ENCODE measurements at regions not wholly inside any gene's neighbourhood (a gene's known extent, or its start where the extent isn't known, plus 50 kb on each side); places are given as distances from the start of the nearest gene placed in this dataset.
"Not testable (repeated sequence)": the region's sequence is repeated elsewhere in the genome, so short reads cannot be mapped to it uniquely, and the experiment has no call there.

DNA sequence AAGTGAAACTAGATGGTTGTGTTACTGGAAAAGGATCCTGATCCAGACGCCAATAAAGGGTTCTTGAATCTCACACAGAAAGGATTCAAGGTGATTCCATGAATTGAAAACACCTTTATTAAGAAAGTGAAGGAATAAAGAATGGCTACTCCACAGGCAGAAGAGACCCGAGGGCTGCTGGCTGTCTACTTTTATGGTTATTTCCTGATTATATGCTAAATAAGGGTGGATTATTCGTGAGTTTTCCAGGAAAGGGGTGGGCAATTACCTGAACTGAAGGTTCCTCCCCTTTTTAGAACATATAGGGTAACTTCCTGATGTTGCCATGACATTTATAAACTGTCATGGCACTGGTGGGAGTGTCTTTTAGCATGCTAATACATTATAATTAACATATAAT lies 50.9 kb upstream of the WARS2 start:
- in situ Hi-C loops (cut with HindIII; ENCODE audit: low pct_ligation_motif_present, low pct_unique_long_range_greater_than_20kb, low sequenced_read_pairs), result no loop called here
- DNase-seq, result no peak

DNA sequence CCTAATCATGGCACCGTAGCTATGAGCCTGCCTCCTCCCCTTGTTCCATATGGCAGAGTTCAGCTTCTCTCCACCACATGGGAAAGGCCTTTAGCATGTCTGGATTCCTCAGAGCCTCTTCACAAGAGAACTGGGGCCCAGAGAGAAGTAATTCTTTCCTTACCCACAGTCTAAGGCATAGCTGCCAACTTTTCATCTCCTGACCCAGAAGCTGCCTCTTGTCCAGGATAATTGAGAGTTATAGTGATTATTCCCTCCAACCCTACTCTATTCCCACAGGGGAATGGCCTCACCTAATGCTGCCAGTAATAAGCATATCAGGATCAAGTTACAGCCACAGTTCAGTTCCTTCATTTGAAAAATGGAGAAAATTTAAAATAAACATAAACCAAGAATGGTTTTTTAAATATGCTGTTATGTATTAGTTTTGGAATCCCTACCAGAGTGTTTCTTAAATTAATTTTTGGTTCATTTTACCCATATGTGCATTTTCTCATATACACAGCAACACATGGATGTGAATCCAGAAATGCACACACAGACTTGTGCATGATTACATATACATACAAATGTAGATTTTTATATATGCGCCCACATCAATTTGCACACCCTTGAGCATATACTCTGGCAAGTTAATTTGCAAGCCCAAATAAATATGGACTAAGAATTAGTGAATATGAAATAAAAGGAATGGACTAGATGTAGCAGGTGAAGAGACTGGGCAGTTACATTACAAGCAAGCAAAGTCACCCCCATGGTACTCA lies 63.9 kb upstream of the WARS2 start:
- DNase-seq, result no peak
- in situ Hi-C loops (cut with HindIII; ENCODE audit: low pct_ligation_motif_present, low pct_unique_long_range_greater_than_20kb, low sequenced_read_pairs), result no loop called here

- in situ Hi-C loops (cut with HindIII; ENCODE audit: low pct_ligation_motif_present, low pct_unique_long_range_greater_than_20kb, low sequenced_read_pairs), result no loop called here
- DNase-seq, result no peak
Observed at GRCh38 chr1:119204961-119205357, 64.5 kb upstream of the WARS2 start.

- in situ Hi-C loops (cut with HindIII; ENCODE audit: low pct_ligation_motif_present, low pct_unique_long_range_greater_than_20kb, low sequenced_read_pairs), result no loop called here
Observed at GRCh38 chr1:119209061-119209460, 68.6 kb upstream of the WARS2 start.

GRCh38 chr1:119209596-119210295 lies 69.3 kb upstream of the WARS2 start:
- no peak for DNase-seq
- in situ Hi-C loops (cut with HindIII; ENCODE audit: low pct_ligation_motif_present, low pct_unique_long_range_greater_than_20kb, low sequenced_read_pairs), result no loop called here

More at GRCh38 chr1:119209061-119209460, 68.6 kb upstream of the WARS2 start:
- DNase-seq, result no peak

DNA sequence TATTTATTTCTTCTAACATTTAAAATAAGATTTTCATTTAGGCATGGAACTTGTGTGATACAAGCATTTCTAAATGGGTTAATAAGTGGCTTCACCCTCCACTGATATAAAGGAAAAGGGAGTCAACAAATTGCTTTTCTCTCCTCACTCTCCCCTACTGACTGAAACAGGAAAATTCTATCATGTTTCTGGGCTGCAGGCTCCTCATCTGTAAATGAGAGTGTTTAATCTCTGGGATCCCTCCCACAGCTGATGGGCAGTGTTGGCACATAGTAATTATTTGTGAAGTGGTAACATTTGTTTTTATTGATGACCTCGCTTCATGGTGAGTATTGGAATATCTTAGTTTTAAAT lies 69.8 kb upstream of the WARS2 start:
- in situ Hi-C loops (cut with HindIII; ENCODE audit: low pct_ligation_motif_present, low pct_unique_long_range_greater_than_20kb, low sequenced_read_pairs), result no loop called here
- no peak for DNase-seq

GRCh38 chr1:119213213-119213612 lies 72.8 kb upstream of the WARS2 start:
- DNase-seq, result not testable (repeated sequence)

GRCh38 chr1:119214961-119215360 lies 74.5 kb upstream of the WARS2 start:
- in situ Hi-C loops (cut with HindIII; ENCODE audit: low pct_ligation_motif_present, low pct_unique_long_range_greater_than_20kb, low sequenced_read_pairs); DNase-seq: not testable (repeated sequence)

More at GRCh38 chr1:119213213-119213612, 72.8 kb upstream of the WARS2 start:
- in situ Hi-C loops (cut with HindIII; ENCODE audit: low pct_ligation_motif_present, low pct_unique_long_range_greater_than_20kb, low sequenced_read_pairs), result not testable (repeated sequence)

DNA sequence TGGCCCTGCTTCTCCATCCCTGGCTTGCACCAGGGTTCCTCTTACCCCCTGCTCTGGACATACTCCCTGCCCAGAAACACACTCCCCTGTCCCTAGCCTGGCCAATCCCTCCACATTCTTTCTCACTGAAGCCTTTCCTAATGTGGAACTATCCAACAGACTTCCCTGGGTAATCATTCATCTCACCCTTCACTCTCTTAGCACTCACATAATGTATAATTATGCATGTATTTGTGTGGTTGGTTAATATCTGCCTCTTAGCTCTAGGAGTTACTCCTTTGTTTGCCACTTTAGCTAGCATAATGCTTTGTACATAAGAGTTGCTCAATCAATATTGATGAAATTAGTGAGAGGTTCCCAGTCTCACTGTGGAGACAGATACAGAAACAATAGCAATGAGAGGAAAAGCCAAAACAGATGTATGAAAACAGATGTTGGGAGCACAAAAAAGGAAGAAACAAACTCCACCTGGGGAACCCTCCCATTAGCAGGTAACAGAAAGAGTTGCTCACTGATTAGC lies 76.9 kb upstream of the WARS2 start:
- no peak for DNase-seq
- in situ Hi-C loops (cut with HindIII; ENCODE audit: low pct_ligation_motif_present, low pct_unique_long_range_greater_than_20kb, low sequenced_read_pairs), result no loop called here

- in situ Hi-C loops (cut with HindIII; ENCODE audit: low pct_ligation_motif_present, low pct_unique_long_range_greater_than_20kb, low sequenced_read_pairs), result no loop called here
- DNase-seq, result no peak
Observed at GRCh38 chr1:119219711-119220110, 79.3 kb upstream of the WARS2 start.

DNA sequence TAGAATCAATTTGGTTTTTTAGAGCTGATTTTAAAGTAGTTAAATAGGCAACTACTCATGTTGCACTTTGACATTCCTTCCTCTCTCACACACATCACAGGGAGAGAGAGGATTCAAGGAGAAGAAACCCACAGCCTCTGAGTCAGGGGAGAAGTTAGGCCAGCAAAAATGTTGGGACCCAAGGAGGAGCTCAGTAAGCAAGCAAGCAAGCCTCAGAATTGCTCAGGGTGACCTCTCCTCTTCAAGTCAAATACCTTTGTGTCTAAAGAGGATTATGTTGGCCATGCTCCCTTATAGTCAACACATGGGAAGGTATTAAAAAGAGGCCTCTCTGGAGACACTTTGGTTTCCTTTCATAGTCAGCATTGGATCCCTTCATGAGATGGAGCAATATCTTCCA lies 80.5 kb upstream of the WARS2 start:
- DNase-seq, result no peak
- in situ Hi-C loops (cut with HindIII; ENCODE audit: low pct_ligation_motif_present, low pct_unique_long_range_greater_than_20kb, low sequenced_read_pairs), result no loop called here

- in situ Hi-C loops (cut with HindIII; ENCODE audit: low pct_ligation_motif_present, low pct_unique_long_range_greater_than_20kb, low sequenced_read_pairs), result no loop called here
- DNase-seq, result no peak
Observed at GRCh38 chr1:119222271-119222670, 81.8 kb upstream of the WARS2 start.

- no peak for DNase-seq
- in situ Hi-C loops (cut with HindIII; ENCODE audit: low pct_ligation_motif_present, low pct_unique_long_range_greater_than_20kb, low sequenced_read_pairs), result no loop called here
Observed at GRCh38 chr1:119225265-119225664, 84.8 kb upstream of the WARS2 start.

- peak; percentile 4 for DNase-seq
- in situ Hi-C loops (cut with HindIII; ENCODE audit: low pct_ligation_motif_present, low pct_unique_long_range_greater_than_20kb, low sequenced_read_pairs), result no loop called here
Observed at GRCh38 chr1:119225831-119226230, 85.4 kb upstream of the WARS2 start.

- no peak for DNase-seq
- in situ Hi-C loops (cut with HindIII; ENCODE audit: low pct_ligation_motif_present, low pct_unique_long_range_greater_than_20kb, low sequenced_read_pairs), result no loop called here
Observed at GRCh38 chr1:119226321-119226720, 85.9 kb upstream of the WARS2 start.

DNA sequence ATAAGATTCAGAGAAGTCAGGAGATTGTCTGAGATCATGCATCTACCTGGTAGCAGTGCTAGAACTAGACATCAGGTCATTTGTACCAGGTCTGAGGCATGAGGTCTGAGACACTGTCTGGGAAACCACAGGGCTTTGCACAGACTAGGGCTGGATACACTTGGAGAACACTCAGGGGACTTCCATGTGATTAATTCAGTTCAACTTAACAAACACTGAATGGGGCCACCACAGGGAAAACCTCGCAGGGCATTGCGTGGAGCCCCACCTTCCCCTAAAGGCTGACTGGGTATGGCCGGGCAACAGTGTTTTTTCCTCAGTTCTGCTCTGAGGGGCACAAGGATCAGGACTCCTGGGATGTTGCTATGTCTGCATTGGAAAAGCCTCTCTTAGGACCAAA lies 86.5 kb upstream of the WARS2 start:
- in situ Hi-C loops (cut with HindIII; ENCODE audit: low pct_ligation_motif_present, low pct_unique_long_range_greater_than_20kb, low sequenced_read_pairs), result no loop called here
- DNase-seq, result no peak

GRCh38 chr1:119227456-119227855 lies 87.0 kb upstream of the WARS2 start:
- in situ Hi-C loops (cut with HindIII; ENCODE audit: low pct_ligation_motif_present, low pct_unique_long_range_greater_than_20kb, low sequenced_read_pairs), result no loop called here
- DNase-seq, result no peak

DNA sequence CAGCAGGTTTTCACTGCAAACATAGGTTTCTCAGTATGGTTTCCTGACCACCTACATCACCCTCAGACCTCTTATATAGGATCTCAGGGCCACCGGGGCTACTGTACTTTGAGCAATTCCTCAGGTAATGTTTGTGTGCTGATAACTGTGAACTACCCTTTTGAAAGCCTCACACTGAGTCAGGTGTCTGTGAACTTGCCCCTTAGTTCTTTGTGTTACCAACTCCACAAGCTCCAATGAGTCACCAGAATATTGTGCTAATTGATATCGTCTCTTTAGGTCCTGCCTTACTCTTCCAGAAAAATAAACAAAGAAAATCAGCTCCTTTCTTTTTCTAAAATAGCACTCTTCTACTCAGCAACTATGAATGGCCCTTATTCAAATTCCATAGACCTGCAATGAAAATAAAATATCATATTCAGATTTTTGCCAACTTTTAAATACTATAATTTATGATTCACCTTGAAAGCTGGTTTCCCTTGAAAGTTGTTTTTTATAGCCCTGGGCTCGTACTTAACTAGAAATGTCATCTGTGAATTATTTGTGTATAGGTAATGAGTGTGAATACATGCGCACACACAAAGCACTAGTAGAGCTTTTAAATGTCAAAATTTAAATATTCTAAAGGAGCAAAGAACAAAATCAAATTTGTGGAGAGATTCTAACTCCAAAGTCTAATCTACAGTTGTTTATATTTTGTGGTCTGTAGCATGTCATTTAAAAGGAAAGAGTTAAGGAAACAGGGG lies 88.1 kb upstream of the WARS2 start:
- in situ Hi-C loops (cut with HindIII; ENCODE audit: low pct_ligation_motif_present, low pct_unique_long_range_greater_than_20kb, low sequenced_read_pairs), result no loop called here
- no peak for DNase-seq

GRCh38 chr1:119235120-119235519 lies 94.7 kb upstream of the WARS2 start:
- in situ Hi-C loops (cut with HindIII; ENCODE audit: low pct_ligation_motif_present, low pct_unique_long_range_greater_than_20kb, low sequenced_read_pairs), result no loop called here
- DNase-seq, result no peak

Measured in ACHN (cell line).